Lower lobe of right lung (tissue), 2 donors: ENCODE measurements at regions not wholly inside any gene's neighbourhood (a gene's known extent, or its start where the extent isn't known, plus 50 kb on each side); places are given as distances from the start of the nearest gene placed in this dataset.

ENCODE experiments used
- ATAC-seq, 2 donors: fragments of 200-7000 bp; cut with Tn5 transposase; one replicate each; pipeline ENCODE4 v1.9.1; 2020 to 2022; ENCODE audit warnings: mild to moderate bottlenecking in 2 of 2, moderate library complexity in 2 of 2
- DNase-seq: peaks from one replicate; pipeline ENCODE4 v3.0.0-alpha.2; 2020
- H3K27ac ChIP-seq: fragments of 200-600 bp; one replicate; pipeline ENCODE4 v1.8.0; 2022
- H3K27me3 ChIP-seq: fragments of 200-600 bp; one replicate; pipeline ENCODE4 v1.8.0; 2022; ENCODE audit warnings: low read depth
- H3K36me3 ChIP-seq: fragments of 200-600 bp; one replicate; pipeline ENCODE4 v1.8.0; 2022; ENCODE audit warnings: mild to moderate bottlenecking
- H3K4me1 ChIP-seq: fragments of 200-600 bp; one replicate; pipeline ENCODE4 v1.8.0; 2022
- H3K4me3 ChIP-seq: fragments of 200-600 bp; one replicate; pipeline ENCODE4 v1.8.0; 2022; ENCODE audit warnings: mild to moderate bottlenecking
- H3K9me3 ChIP-seq: fragments of 200-600 bp; one replicate; pipeline ENCODE4 v1.8.0; 2022
- CTCF ChIP-seq: fragments of 200-600 bp; IDR thresholded peaks from one replicate; pipeline ENCODE4 v1.8.0; 2022; ENCODE audit warnings: antibody characterized with exemption, mild to moderate bottlenecking
- intact Hi-C: fragments of 100-400 bp; cut with DNase I; formaldehyde crosslinking; loops from one replicate; pipeline ENCODE4 v1.11.0; 2022
- donor health status: DM: no; HTN: yes; CAD: no; lungs with severe emphysema.

GRCh38 chr17:33689725-33690124 is 396.6 kb upstream of the ASIC2 start:
- intact Hi-C loops, result no loop called here
- peaks cover 4% of the 10 kb centered on the region for H3K27me3 ChIP-seq
- H3K36me3 ChIP-seq, result no peaks in the 10 kb centered on the region
- no peaks in the 10 kb centered on the region for H3K9me3 ChIP-seq
- no peak for TF ChIP-seq CTCF
- no peak overlapping the region for H3K27ac ChIP-seq
- DNase-seq, result no peak
- ATAC-seq, result no peak
- H3K4me3 ChIP-seq, result no peak overlapping the region
- H3K4me1 ChIP-seq, result no peaks in the 10 kb centered on the region

- DNase-seq, result no peak
- no peak for ATAC-seq
- H3K9me3 ChIP-seq, result no peaks in the 10 kb centered on the region
- intact Hi-C loops, result no loop called here
- no peaks in the 10 kb centered on the region for H3K4me1 ChIP-seq
- no peaks in the 10 kb centered on the region for H3K36me3 ChIP-seq
- no peak overlapping the region for H3K27ac ChIP-seq
- TF ChIP-seq CTCF, result no peak
- peaks cover 7% of the 10 kb centered on the region for H3K27me3 ChIP-seq
- H3K4me3 ChIP-seq, result no peak overlapping the region
Observed at GRCh38 chr17:33695431-33695830, 402.3 kb upstream of the ASIC2 start.

- no peaks in the 10 kb centered on the region for H3K4me1 ChIP-seq
- DNase-seq (no peak), ATAC-seq (no peak)
- H3K27ac ChIP-seq, result no peak overlapping the region
- H3K27me3 ChIP-seq, result peaks cover 7% of the 10 kb centered on the region
- H3K36me3 ChIP-seq, result no peaks in the 10 kb centered on the region
- intact Hi-C loops, result no loop called here
- no peaks in the 10 kb centered on the region for H3K9me3 ChIP-seq
- no peak overlapping the region for H3K4me3 ChIP-seq
- no peak for TF ChIP-seq CTCF
Observed at GRCh38 chr17:33696102-33696501, 403.0 kb upstream of the ASIC2 start.

DNA sequence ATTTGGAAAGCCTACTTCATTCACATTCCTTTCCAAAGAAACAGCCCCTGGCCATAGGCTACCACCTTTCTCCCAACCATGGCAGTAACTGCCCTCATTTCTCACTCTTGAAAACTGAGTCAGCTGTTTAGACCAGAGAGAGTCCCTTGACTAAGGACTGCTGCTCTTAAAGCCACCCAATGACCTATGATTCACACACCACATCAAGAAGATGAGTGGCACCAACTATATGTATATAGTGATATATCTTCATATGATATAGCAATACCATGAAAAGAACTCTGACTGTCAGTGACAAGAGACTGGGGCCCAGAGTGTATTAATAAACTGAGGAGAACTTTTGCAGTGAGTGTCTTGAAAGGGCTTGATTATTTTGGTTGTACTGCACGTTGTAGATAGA is 404.5 kb upstream of the ASIC2 start:
- H3K36me3 ChIP-seq, result no peaks in the 10 kb centered on the region
- ATAC-seq (no peak), DNase-seq (no peak)
- peaks cover 7% of the 10 kb centered on the region for H3K27me3 ChIP-seq
- intact Hi-C loops, result no loop called here
- no peak overlapping the region for H3K27ac ChIP-seq
- no peaks in the 10 kb centered on the region for H3K9me3 ChIP-seq
- TF ChIP-seq CTCF, result no peak
- no peaks in the 10 kb centered on the region for H3K4me1 ChIP-seq
- H3K4me3 ChIP-seq, result no peak overlapping the region

- intact Hi-C loops, result no loop called here
- no peak for ATAC-seq
- no peak overlapping the region for H3K27ac ChIP-seq
- peaks cover 3% of the 10 kb centered on the region for H3K27me3 ChIP-seq
- no peak for TF ChIP-seq CTCF
- no peaks in the 10 kb centered on the region for H3K4me1 ChIP-seq
- no peaks in the 10 kb centered on the region for H3K36me3 ChIP-seq
- no peak overlapping the region for H3K4me3 ChIP-seq
- no peak for DNase-seq
- H3K9me3 ChIP-seq, result peaks cover 5% of the 10 kb centered on the region
Observed at GRCh38 chr17:33701910-33702309, 408.8 kb upstream of the ASIC2 start.

DNA sequence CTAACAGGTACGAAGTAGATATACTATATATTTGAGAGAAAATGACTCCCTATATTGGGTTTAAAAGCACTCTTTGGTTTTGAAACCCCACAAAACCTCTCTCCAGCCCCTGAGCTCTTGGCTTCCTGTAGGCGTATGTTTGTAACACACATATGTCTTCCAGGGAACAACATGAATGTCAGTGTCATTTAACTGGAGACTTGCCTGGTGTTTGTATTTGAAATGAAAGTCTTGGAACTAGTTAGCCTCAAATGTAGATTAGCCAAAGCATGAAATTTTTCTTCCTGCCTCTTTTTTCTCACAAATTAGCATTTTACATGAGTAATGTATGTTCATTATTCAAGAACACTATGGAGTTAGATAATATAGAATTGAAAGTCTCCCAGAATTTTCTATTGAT is 411.8 kb upstream of the ASIC2 start:
- Histone ChIP-seq H3K27me3 (peaks cover 4% of the 10 kb centered on the region), H3K4me1 (no peaks in the 10 kb centered on the region), H3K4me3 (no peak overlapping the region), H3K27ac (no peak overlapping the region), H3K36me3 (no peaks in the 10 kb centered on the region), H3K9me3 (peaks cover 5% of the 10 kb centered on the region)
- ATAC-seq, result no peak
- no peak for DNase-seq
- TF ChIP-seq CTCF, result no peak
- intact Hi-C loops, result no loop called here
